ENCODE measurements at regions not wholly inside any gene's neighbourhood (a gene's known extent, or its start where the extent isn't known, plus 50 kb on each side); places are given as distances from the start of the nearest gene placed in this dataset.

GRCh38 chr3:107216711-107217110, 160.5 kb upstream of the CCDC54 start:
- TF ChIP-seq CTCF (IDR thresholded peaks at IDR 0.05) (no peak), ZFX (IDR thresholded peaks at IDR 0.05; ENCODE audit: borderline replicate concordance) (no peak)

All from 22Rv1 (cell line).